Loucy (cell line): ENCODE measurements at regions not wholly inside any gene's neighbourhood (a gene's known extent, or its start where the extent isn't known, plus 50 kb on each side); places are given as distances from the start of the nearest gene placed in this dataset.

Experiments used
- H2AFZ ChIP-seq: fragments of 200-600 bp; sonication (generic); 2 replicates; pipeline ENCODE4 v1.6.0; 2016; ENCODE audit warnings: antibody characterized with exemption, mild to moderate bottlenecking, low read length, moderate library complexity
- H3F3A ChIP-seq: fragments of 200-600 bp; 2 replicates; pipeline ENCODE4 v1.6.0; 2016; ENCODE audit warnings: antibody characterized with exemption, low read depth, mild to moderate bottlenecking
- H3K27me3 ChIP-seq: fragments of 200-600 bp; sonication (generic); 2 replicates; pipeline ENCODE4 v1.6.1; 2014; ENCODE audit warnings: low read length, mild to moderate bottlenecking; ENCODE audit not compliant: insufficient read depth, poor library complexity, severe bottlenecking
- H3K36me3 ChIP-seq: fragments of 200-600 bp; sonication (generic); 2 replicates; pipeline ENCODE4 v1.6.1; 2016; ENCODE audit warnings: low read length; ENCODE audit not compliant: insufficient read depth
- H3K4me1 ChIP-seq: fragments of 200-600 bp; sonication (generic); 2 replicates; pipeline ENCODE4 v1.5.1; 2014; ENCODE audit warnings: low read length, mild to moderate bottlenecking; ENCODE audit not compliant: insufficient read depth, poor library complexity, severe bottlenecking
- H3K4me2 ChIP-seq: fragments of 200-600 bp; sonication (generic); 2 replicates; pipeline ENCODE4 v1.6.0; 2014; ENCODE audit warnings: antibody characterized with exemption, low read length, low read depth, mild to moderate bottlenecking; ENCODE audit not compliant: poor library complexity, severe bottlenecking
- H3K4me3 ChIP-seq: fragments of 200-600 bp; sonication (generic); 2 replicates; pipeline ENCODE4 v1.5.1; 2014; ENCODE audit warnings: low read length, mild to moderate bottlenecking, mixed read lengths; ENCODE audit not compliant: poor library complexity, severe bottlenecking
- H3K79me2 ChIP-seq: fragments of 200-600 bp; sonication (generic); 2 replicates; pipeline ENCODE4 v1.6.1; 2014; ENCODE audit warnings: low read length; ENCODE audit not compliant: insufficient read depth
- H3K9ac ChIP-seq: fragments of 200-600 bp; sonication (generic); 2 replicates; pipeline ENCODE4 v1.6.0; 2014; ENCODE audit warnings: mild to moderate bottlenecking, low read depth, low read length, moderate library complexity; ENCODE audit not compliant: poor library complexity, severe bottlenecking
- H3K9me2 ChIP-seq: fragments of 200-600 bp; sonication (generic); replicated peaks from 2 replicates; pipeline ENCODE4 v1.6.1; 2016; ENCODE audit warnings: low read depth, low read length, mixed read lengths
- H3K9me3 ChIP-seq: fragments of 200-600 bp; sonication (generic); 2 replicates; pipeline ENCODE4 v1.6.1; 2014; ENCODE audit warnings: mild to moderate bottlenecking, antibody characterized with exemption, low read length, low read depth; ENCODE audit not compliant: insufficient read depth
- H4K20me1 ChIP-seq: fragments of 200-600 bp; sonication (generic); 2 replicates; pipeline ENCODE4 v1.6.0; 2014; ENCODE audit warnings: antibody characterized with exemption, low read length, mild to moderate bottlenecking; ENCODE audit not compliant: insufficient read depth, poor library complexity, severe bottlenecking
- EZH2phosphoT487 ChIP-seq: fragments of 200-600 bp; IDR thresholded peaks from 2 replicates; pipeline ENCODE4 v1.6.1; 2018; ENCODE audit warnings: antibody characterized with exemption, mild to moderate bottlenecking, moderate library complexity, borderline replicate concordance
- TF ChIP-seq, protein P1 (sequence below): fragments of 200-600 bp; sonication (generic); conservative IDR thresholded peaks from 2 replicates; pipeline ENCODE4 v1.5.1; 2014; ENCODE audit warnings: mild to moderate bottlenecking, antibody characterized with exemption, low read length

DNA sequence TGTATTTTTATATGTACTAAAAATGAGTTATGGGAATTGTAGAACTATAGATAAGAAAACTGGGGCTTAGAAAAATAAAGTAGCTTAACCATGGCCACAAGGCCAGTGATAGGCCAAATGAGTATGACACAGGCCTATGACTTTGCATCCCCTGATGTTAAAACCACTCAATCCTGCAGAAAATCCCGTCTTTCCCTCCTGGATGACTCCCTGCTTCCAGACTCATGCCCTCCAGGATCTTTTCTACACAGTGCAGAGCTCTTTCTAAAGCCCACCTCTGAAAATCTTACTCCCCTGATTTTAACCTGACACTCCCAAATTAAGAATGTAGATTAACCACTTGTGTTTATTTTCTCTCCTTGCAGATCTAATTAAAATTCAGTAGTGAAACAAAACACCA is 489.2 kb upstream of the LRRN3 start:
- Histone ChIP-seq H3K27me3 (no peaks in the 10 kb centered on the region), H2AFZ (no peak overlapping the region), H3K9me2 (no peaks in the 10 kb centered on the region), H3K4me1 (no peaks in the 10 kb centered on the region), H3F3A (no peaks in the 10 kb centered on the region), H3K79me2 (no peaks in the 10 kb centered on the region), H3K9me3 (no peaks in the 10 kb centered on the region), H3K36me3 (no peaks in the 10 kb centered on the region), H3K9ac (no peak overlapping the region), H3K4me2 (no peak overlapping the region), H3K4me3 (no peak overlapping the region), H4K20me1 (no peaks in the 10 kb centered on the region)
- TF ChIP-seq, protein P1, sequence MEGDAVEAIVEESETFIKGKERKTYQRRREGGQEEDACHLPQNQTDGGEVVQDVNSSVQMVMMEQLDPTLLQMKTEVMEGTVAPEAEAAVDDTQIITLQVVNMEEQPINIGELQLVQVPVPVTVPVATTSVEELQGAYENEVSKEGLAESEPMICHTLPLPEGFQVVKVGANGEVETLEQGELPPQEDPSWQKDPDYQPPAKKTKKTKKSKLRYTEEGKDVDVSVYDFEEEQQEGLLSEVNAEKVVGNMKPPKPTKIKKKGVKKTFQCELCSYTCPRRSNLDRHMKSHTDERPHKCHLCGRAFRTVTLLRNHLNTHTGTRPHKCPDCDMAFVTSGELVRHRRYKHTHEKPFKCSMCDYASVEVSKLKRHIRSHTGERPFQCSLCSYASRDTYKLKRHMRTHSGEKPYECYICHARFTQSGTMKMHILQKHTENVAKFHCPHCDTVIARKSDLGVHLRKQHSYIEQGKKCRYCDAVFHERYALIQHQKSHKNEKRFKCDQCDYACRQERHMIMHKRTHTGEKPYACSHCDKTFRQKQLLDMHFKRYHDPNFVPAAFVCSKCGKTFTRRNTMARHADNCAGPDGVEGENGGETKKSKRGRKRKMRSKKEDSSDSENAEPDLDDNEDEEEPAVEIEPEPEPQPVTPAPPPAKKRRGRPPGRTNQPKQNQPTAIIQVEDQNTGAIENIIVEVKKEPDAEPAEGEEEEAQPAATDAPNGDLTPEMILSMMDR = no peak
- no peak for TF ChIP-seq EZH2phosphoT487

DNA sequence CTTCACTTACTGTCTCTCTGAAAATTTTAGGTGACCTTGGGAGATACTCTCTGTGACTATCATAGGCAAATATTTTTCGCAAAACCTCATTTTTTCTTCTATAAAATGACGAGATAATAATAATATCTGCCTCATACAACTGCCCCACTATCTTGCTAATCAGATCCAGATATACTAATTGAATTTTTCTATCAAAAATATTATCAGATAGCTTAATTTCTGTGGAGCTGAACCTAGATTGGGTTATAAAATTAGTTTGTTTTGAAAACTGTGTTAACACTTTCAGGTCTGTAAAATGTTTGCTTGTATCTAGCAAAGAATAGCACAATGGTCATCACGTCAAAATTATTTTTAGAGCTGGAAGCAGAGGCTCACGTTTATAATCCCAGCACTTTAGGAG is 486.7 kb upstream of the LRRN3 start:
- H3K4me1 ChIP-seq = no peaks in the 10 kb centered on the region
- H3K9me2 ChIP-seq = no peaks in the 10 kb centered on the region
- no peak overlapping the region for H2AFZ ChIP-seq
- H3K4me2 ChIP-seq = no peak overlapping the region
- H3F3A ChIP-seq = no peaks in the 10 kb centered on the region
- no peaks in the 10 kb centered on the region for H3K27me3 ChIP-seq
- TF ChIP-seq EZH2phosphoT487 = no peak
- TF ChIP-seq, protein P1 = no peak
- no peak overlapping the region for H3K4me3 ChIP-seq
- no peaks in the 10 kb centered on the region for H3K9me3 ChIP-seq
- H4K20me1 ChIP-seq = no peaks in the 10 kb centered on the region
- H3K79me2 ChIP-seq = no peaks in the 10 kb centered on the region
- no peaks in the 10 kb centered on the region for H3K36me3 ChIP-seq
- no peak overlapping the region for H3K9ac ChIP-seq

DNA sequence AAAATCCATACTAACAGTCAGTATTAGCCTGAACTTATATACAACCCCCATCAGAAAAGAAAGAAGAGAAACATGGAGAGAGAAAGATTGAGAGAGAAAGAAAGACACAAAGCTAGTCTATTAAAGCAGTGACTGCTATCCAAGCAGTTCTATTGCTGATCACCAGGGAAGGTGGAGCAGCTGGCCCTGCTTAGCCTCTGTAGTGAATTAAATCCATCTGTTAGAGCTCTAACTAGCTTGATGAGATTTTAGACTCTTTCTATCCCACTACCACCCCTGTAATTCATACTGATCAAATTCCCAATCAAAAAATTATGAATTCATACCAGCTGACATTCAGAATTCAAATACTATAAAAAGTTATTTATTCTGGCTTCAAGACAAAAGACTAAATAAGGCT is 486.0 kb upstream of the LRRN3 start:
- TF ChIP-seq EZH2phosphoT487 = no peak
- TF ChIP-seq, protein P1 = no peak
- Histone ChIP-seq H3K9me2 (no peaks in the 10 kb centered on the region), H3K27me3 (no peaks in the 10 kb centered on the region), H2AFZ (no peak overlapping the region), H3K4me1 (no peaks in the 10 kb centered on the region), H3K9me3 (no peaks in the 10 kb centered on the region), H3K9ac (no peak overlapping the region), H3K36me3 (no peaks in the 10 kb centered on the region), H3K4me3 (no peak overlapping the region), H3K4me2 (no peak overlapping the region), H4K20me1 (no peaks in the 10 kb centered on the region), H3F3A (no peaks in the 10 kb centered on the region), H3K79me2 (no peaks in the 10 kb centered on the region)
